SK-N-MC (cell line): ENCODE measurements at regions not wholly inside any gene's neighbourhood (a gene's known extent, or its start where the extent isn't known, plus 50 kb on each side); places are given as distances from the start of the nearest gene placed in this dataset.

Experiments
- EZH2 ChIP-seq: fragments of 200-600 bp; sonication (generic); IDR thresholded peaks from one replicate; pipeline ENCODE4 v1.6.1; 2017; ENCODE audit warnings: antibody characterized with exemption
- FOXP2 ChIP-seq: optimal IDR thresholded peaks from 2 replicates; pipeline ENCODE3; 2011; ENCODE audit warnings: mild to moderate bottlenecking, moderate library complexity; ENCODE audit not compliant: insufficient read depth; ENCODE audit errors: extremely low read length, control extremely low read depth
- POLR2AphosphoS5 ChIP-seq: IDR thresholded peaks from 2 replicates; pipeline ENCODE4 v1.6.1; 2012; ENCODE audit warnings: mild to moderate bottlenecking, low read depth, low read length, borderline replicate concordance

DNA sequence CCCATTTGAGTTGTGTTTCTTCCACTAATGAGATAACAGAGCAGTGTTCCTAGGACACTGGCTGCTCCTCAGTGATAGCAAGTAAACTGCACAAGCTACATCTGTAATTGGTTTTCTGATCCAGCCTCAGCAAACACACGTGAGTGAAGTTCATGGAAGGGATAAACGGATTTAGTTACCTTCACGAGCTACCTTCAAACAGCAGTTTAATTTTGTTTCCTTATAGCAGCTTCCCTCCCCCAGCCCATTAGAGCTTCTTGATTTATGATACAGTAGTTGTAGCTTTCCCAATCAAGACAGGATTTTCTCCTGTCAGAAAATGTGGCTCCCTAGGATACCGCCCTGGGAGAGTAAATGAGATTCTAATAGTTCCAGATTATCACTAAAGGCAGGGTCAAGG, 634.2 kb upstream of the FAT1 start:
- TF ChIP-seq POLR2AphosphoS5 (no peak), EZH2 (no peak), FOXP2 (no peak)
